PFSK-1 (cell line): ENCODE measurements at regions not wholly inside any gene's neighbourhood (a gene's known extent, or its start where the extent isn't known, plus 50 kb on each side); places are given as distances from the start of the nearest gene placed in this dataset.

ENCODE experiments used
- POLR2AphosphoS5 ChIP-seq: IDR thresholded peaks from 2 replicates; pipeline ENCODE4 v1.6.1; 2012; ENCODE audit warnings: low read depth, mild to moderate bottlenecking, control low read depth, low read length, moderate library complexity
- REST ChIP-seq, 2 experiments: IDR thresholded peaks; 2 replicates each; pipeline versions ENCODE4 v1.6.1 to v1.8.0; 2011 to 2012; ENCODE audit warnings: low read depth in 2 of 2, low read length in 2 of 2, control low read depth in 1 of 2, inconsistent platforms in 1 of 2, mild to moderate bottlenecking in 1 of 2, moderate library complexity in 1 of 2; ENCODE audit not compliant: insufficient read depth in 1 of 2
- SIN3A ChIP-seq: IDR thresholded peaks from 2 replicates; pipeline ENCODE4 v1.6.1; 2012; ENCODE audit warnings: mild to moderate bottlenecking, low read length, moderate library complexity, borderline replicate concordance; ENCODE audit not compliant: insufficient read depth
- TAF1 ChIP-seq: IDR thresholded peaks from 2 replicates; pipeline ENCODE4 v1.6.1; 2012; ENCODE audit warnings: low read length, control low read depth, borderline replicate concordance; ENCODE audit not compliant: insufficient read depth

DNA sequence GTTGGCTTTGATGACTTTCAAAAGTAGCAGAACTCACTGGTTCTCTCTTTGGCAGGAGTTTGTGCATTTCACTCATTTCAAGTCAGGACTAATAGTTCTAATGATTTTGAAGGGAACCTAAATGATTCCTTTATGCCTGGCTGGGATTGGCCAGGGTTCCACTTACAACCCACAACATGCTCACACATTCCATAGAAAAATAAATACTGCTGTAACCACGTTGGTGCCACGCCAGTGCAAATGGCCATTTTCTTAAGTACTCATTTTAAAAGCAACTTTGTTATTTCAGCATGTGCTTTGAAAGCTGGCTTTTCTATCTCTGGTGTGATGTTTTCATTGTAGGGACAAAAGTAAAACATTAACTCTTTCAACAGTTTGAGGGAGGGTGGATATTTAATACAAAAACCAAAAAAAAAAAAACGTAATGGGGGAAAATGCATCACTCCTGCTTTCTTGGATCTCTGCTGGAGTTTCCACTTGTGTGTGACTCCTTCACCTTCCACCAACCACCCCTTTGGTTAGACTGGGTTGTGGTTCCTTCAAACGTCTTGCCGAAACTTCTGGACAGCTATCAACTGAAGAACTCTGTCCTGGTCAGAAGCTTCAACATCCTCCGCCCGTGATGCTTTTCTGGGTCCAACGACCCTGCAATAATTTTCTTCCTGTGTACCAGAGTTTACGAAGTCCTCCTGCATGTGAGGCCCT is 300.4 kb upstream of the RUNX1 start:
- TF ChIP-seq POLR2AphosphoS5 = no peak
- no peak for TF ChIP-seq TAF1
- TF ChIP-seq REST (IDR thresholded peaks at IDR 0.05; ENCODE audit: insufficient read depth in 1 of 2, low read depth in 2 of 2, low read length in 2 of 2) = no peak
- TF ChIP-seq SIN3A = no peak
